ENCODE measurements at regions not wholly inside any gene's neighbourhood (a gene's known extent, or its start where the extent isn't known, plus 50 kb on each side); places are given as distances from the start of the nearest gene placed in this dataset.

GRCh38 chr16:86897486-86897885 lies 319.1 kb downstream of the FOXL1 start:
- H3K27me3 ChIP-seq, result no peaks in the 10 kb centered on the region
- no peak overlapping the region for H3K27ac ChIP-seq
- peaks cover 19% of the 10 kb centered on the region for H3K4me1 ChIP-seq (ENCODE audit: low read depth)
- no peak for DNase-seq (ENCODE audit: low read depth in 1 of 2, low spot score in 1 of 2)
- no peak for TF ChIP-seq CTCF (IDR thresholded peaks at IDR 0.05; ENCODE audit: low read depth, low read length)
- no peak overlapping the region for H3K4me3 ChIP-seq
- H3K36me3 ChIP-seq, result no peaks in the 10 kb centered on the region
- H3K9me3 ChIP-seq (ENCODE audit: low read depth), result no peaks in the 10 kb centered on the region

- H3K36me3 ChIP-seq, result no peaks in the 10 kb centered on the region
- peaks cover 14% of the 10 kb centered on the region for H3K4me1 ChIP-seq (ENCODE audit: low read depth)
- H3K9me3 ChIP-seq (ENCODE audit: low read depth), result no peaks in the 10 kb centered on the region
- no peak overlapping the region for H3K4me3 ChIP-seq
- DNase-seq (ENCODE audit: low read depth in 1 of 2, low spot score in 1 of 2), result no peak
- no peaks in the 10 kb centered on the region for H3K27me3 ChIP-seq
- TF ChIP-seq CTCF (IDR thresholded peaks at IDR 0.05; ENCODE audit: low read depth, low read length), result no peak
- H3K27ac ChIP-seq, result peak overlapping the region; percentile 37
Observed at GRCh38 chr16:86898386-86898785, 320.0 kb downstream of the FOXL1 start.

DNA sequence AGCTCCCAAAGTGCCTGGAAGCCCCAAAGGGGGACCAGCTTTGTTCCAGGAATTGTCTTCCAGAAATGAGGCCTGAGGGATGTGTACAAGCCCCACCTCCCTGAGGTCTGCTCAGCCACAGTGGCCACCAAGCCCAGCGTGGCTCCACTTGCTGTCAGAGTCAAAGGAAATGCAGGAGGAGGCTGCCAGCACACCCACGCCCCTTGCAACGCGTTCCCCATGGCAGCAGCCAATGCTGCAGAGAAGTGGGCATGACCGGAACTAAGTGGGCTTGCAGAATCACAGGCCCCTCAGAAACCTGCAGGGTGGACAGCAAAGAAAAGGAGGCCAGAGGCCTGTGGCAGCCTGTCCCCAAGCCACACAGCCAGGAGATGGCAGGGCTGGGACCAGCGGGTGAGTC lies 320.8 kb downstream of the FOXL1 start:
- H3K4me3 ChIP-seq, result no peak overlapping the region
- H3K27ac ChIP-seq, result peak overlapping the region; percentile 37
- H3K9me3 ChIP-seq (ENCODE audit: low read depth), result no peaks in the 10 kb centered on the region
- peaks cover 16% of the 10 kb centered on the region for H3K4me1 ChIP-seq (ENCODE audit: low read depth)
- H3K27me3 ChIP-seq, result no peaks in the 10 kb centered on the region
- no peak for DNase-seq (ENCODE audit: low read depth in 1 of 2, low spot score in 1 of 2)
- no peaks in the 10 kb centered on the region for H3K36me3 ChIP-seq
- TF ChIP-seq CTCF (IDR thresholded peaks at IDR 0.05; ENCODE audit: low read depth, low read length), result no peak

GRCh38 chr16:86899757-86900156 lies 321.4 kb downstream of the FOXL1 start:
- Histone ChIP-seq H3K36me3 (no peaks in the 10 kb centered on the region), H3K4me3 (no peak overlapping the region), H3K27ac (no peak overlapping the region), H3K4me1 (ENCODE audit: low read depth) (peaks cover 20% of the 10 kb centered on the region), H3K27me3 (no peaks in the 10 kb centered on the region), H3K9me3 (ENCODE audit: low read depth) (no peaks in the 10 kb centered on the region)
- no peak for TF ChIP-seq CTCF (IDR thresholded peaks at IDR 0.05; ENCODE audit: low read depth, low read length)
- peak in 1 of 2 donors; percentile 23 for DNase-seq (ENCODE audit: low read depth in 1 of 2, low spot score in 1 of 2)

GRCh38 chr16:86901483-86901882 lies 323.1 kb downstream of the FOXL1 start:
- no peaks in the 10 kb centered on the region for H3K9me3 ChIP-seq (ENCODE audit: low read depth)
- H3K4me3 ChIP-seq, result no peak overlapping the region
- H3K27me3 ChIP-seq, result no peaks in the 10 kb centered on the region
- peaks cover 21% of the 10 kb centered on the region for H3K4me1 ChIP-seq (ENCODE audit: low read depth)
- no peaks in the 10 kb centered on the region for H3K36me3 ChIP-seq
- H3K27ac ChIP-seq, result no peak overlapping the region
- no peak for TF ChIP-seq CTCF (IDR thresholded peaks at IDR 0.05; ENCODE audit: low read depth, low read length)
- DNase-seq (ENCODE audit: low read depth in 1 of 2, low spot score in 1 of 2), result peak in 1 of 2 donors; percentile 17

DNA sequence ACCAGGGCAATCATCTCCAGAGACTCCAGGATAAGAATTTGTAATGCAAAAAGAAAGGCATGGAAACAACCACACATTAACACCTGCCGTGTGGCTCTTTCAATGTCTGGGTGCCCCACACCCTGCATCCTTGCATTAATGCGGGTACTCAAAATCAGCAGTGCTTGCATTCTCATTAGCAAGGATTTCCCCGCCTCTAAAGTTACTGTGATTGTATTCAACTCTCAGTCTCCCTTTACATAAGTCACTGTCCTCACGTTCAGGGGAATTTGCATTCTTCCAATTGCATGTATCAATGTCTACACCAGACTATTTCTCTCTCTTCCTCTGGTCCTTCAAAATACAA lies 324.3 kb downstream of the FOXL1 start:
- no peaks in the 10 kb centered on the region for H3K9me3 ChIP-seq (ENCODE audit: low read depth)
- no peak for TF ChIP-seq CTCF (IDR thresholded peaks at IDR 0.05; ENCODE audit: low read depth, low read length)
- no peak overlapping the region for H3K27ac ChIP-seq
- peaks cover 30% of the 10 kb centered on the region for H3K4me1 ChIP-seq (ENCODE audit: low read depth)
- H3K36me3 ChIP-seq, result no peaks in the 10 kb centered on the region
- no peak overlapping the region for H3K4me3 ChIP-seq
- no peak for DNase-seq (ENCODE audit: low read depth in 1 of 2, low spot score in 1 of 2)
- H3K27me3 ChIP-seq, result no peaks in the 10 kb centered on the region

All from cardiac muscle cell (in vitro differentiated cells and primary cell).